AG09309 (cell line): ENCODE measurements at regions not wholly inside any gene's neighbourhood (a gene's known extent, or its start where the extent isn't known, plus 50 kb on each side); places are given as distances from the start of the nearest gene placed in this dataset.

Source experiments
- DNase-seq: peaks from one replicate; pipeline ENCODE4 v3.0.0-alpha.2; 2010; ENCODE audit warnings: low read depth
- H3K4me3 ChIP-seq: 2 replicates; pipeline ENCODE4 v1.5.1; 2011; ENCODE audit warnings: mild to moderate bottlenecking, low read depth, low read length, moderate library complexity; ENCODE audit not compliant: control insufficient read depth
- CTCF ChIP-seq: IDR thresholded peaks from 2 replicates; pipeline ENCODE4 v1.5.1; 2011; ENCODE audit warnings: mild to moderate bottlenecking, low read depth, low read length, inconsistent platforms; ENCODE audit not compliant: insufficient read depth, control insufficient read depth; ENCODE audit errors: missing control alignments

- TF ChIP-seq CTCF: no peak
- H3K4me3 ChIP-seq: no peak overlapping the region
- no peak for DNase-seq
Measured at GRCh38 chr18:24992491-24992890, 359.5 kb downstream of the ZNF521 start.

GRCh38 chr18:24993628-24994027 lies 358.3 kb downstream of the ZNF521 start:
- DNase-seq: no peak
- no peak overlapping the region for H3K4me3 ChIP-seq
- no peak for TF ChIP-seq CTCF

- DNase-seq: no peak
- TF ChIP-seq CTCF: no peak
- no peak overlapping the region for H3K4me3 ChIP-seq
Measured at GRCh38 chr18:24995056-24995455, 356.9 kb downstream of the ZNF521 start.

- no peak for TF ChIP-seq CTCF
- H3K4me3 ChIP-seq: no peak overlapping the region
- no peak for DNase-seq
Measured at GRCh38 chr18:24995755-24996154, 356.2 kb downstream of the ZNF521 start.

GRCh38 chr18:24999650-25000267 lies 352.2 kb downstream of the ZNF521 start:
- TF ChIP-seq CTCF: no peak
- DNase-seq: no peak
- H3K4me3 ChIP-seq: no peak overlapping the region

GRCh38 chr18:25001803-25002202 lies 350.2 kb downstream of the ZNF521 start:
- TF ChIP-seq CTCF: no peak
- no peak overlapping the region for H3K4me3 ChIP-seq
- DNase-seq: no peak
